ENCODE measurements at regions not wholly inside any gene's neighbourhood (a gene's known extent, or its start where the extent isn't known, plus 50 kb on each side); places are given as distances from the start of the nearest gene placed in this dataset.

DNA sequence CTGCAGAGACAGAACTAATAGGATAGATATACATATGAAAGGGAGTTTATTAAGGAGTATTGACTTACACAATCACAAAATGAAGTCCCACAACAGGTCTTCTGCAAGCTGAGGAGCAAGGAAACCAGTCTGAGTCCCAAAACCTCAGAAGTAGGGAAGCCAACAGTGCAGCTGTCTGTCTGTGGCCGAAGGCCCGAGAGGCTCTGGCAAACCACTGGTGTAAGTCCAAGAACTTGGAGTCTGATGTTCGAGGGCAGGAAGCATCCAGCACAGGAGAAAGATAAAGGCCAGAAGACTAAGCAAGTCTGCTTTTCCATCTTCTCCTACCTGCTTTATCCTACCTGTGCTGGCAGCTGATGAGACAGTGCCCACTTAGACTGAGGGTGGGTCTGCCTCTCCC, 89.6 kb downstream of the MXRA5 start:
- TF ChIP-seq CTCF (conservative IDR thresholded peaks at IDR 0.05) = no peak

More for the DNA sequence above, 89.6 kb downstream of the MXRA5 start:
- no peak overlapping the region for H3K23ac ChIP-seq (ENCODE audit: insufficient read length, low read depth, low read length)
- H3K14ac ChIP-seq (ENCODE audit: insufficient read depth, low read length) = no peak overlapping the region
- H3K27me3 ChIP-seq (ENCODE audit: insufficient read depth, low read length) = no peaks in the 10 kb centered on the region
- Mint-ChIP-seq H3K4me3 (no peak overlapping the region), H3K4me1 (no peaks in the 10 kb centered on the region), H3K9me3 (peaks cover 3% of the 10 kb centered on the region in 2 experiments; a peak in 4 of 5 replicates), H3K27me3 (ENCODE audit: low read depth) (no peaks in the 10 kb centered on the region; the same call in 1 of the 2 replicates), H3K27ac (no peak overlapping the region), H3K36me3 (ENCODE audit: insufficient read depth in 1 of 3, low read depth in 3 of 3) (peaks cover 0 to 4% (median 0%) of the 10 kb centered on the region in 3 experiments; a peak in 1 of 7 replicates)
- H3K4me1 ChIP-seq (ENCODE audit: insufficient read depth, low read length) = no peaks in the 10 kb centered on the region
- no peaks in the 10 kb centered on the region for H3K23me2 ChIP-seq (ENCODE audit: insufficient read length, low read depth, low read length, poor library complexity, severe bottlenecking)
- no peak overlapping the region for H2BK20ac ChIP-seq (ENCODE audit: low read depth, low read length, poor library complexity, severe bottlenecking)
- no peaks in the 10 kb centered on the region for H3K79me1 ChIP-seq (ENCODE audit: insufficient read depth, low read depth, low read length, poor library complexity, severe bottlenecking)
- H2AK5ac ChIP-seq (ENCODE audit: insufficient read length, low read length) = no peak overlapping the region
- no peak overlapping the region for H4K5ac ChIP-seq (ENCODE audit: insufficient read length, low read depth, low read length)
- WGBS (ENCODE audit: extremely low coverage, insufficient read length, low lambda C conversion rate) = no CpG with 5 or more reads among the region's 3 CpGs
- H2BK120ac ChIP-seq (ENCODE audit: low read depth, low read length, poor library complexity, severe bottlenecking) = no peak overlapping the region
- H3K18ac ChIP-seq (ENCODE audit: insufficient read length, low read depth, low read length) = no peak overlapping the region
- no peak overlapping the region for H3T11ph ChIP-seq (ENCODE audit: low read length)
- no peak overlapping the region for H3K27ac ChIP-seq (ENCODE audit: insufficient read length, low read depth, low read length)
- H4K20me1 ChIP-seq (ENCODE audit: control insufficient read depth, insufficient read depth, insufficient read length) = no peaks in the 10 kb centered on the region
- no peak overlapping the region for H2AFZ ChIP-seq (ENCODE audit: low read length)
- no peak overlapping the region for H2BK12ac ChIP-seq (ENCODE audit: insufficient read length, low read depth, low read length)
- H3K9ac ChIP-seq (ENCODE audit: extremely low read depth, insufficient read length, low read length) = no peak overlapping the region
- DNase-seq = no peak
- H2BK15ac ChIP-seq (ENCODE audit: low read depth, low read length) = no peak overlapping the region
- no peak overlapping the region for H2BK5ac ChIP-seq (ENCODE audit: insufficient read length, low read length)
- no peak overlapping the region for H3K56ac ChIP-seq (ENCODE audit: insufficient read length, low read depth, low read length)
- H4K91ac ChIP-seq (ENCODE audit: insufficient read length, low read depth, low read length) = no peak overlapping the region
- H3K4ac ChIP-seq (ENCODE audit: low read depth, low read length) = no peak overlapping the region
- no peak overlapping the region for H4K8ac ChIP-seq (replicated peaks; ENCODE audit: insufficient read length, low read depth, low read length)
- no peaks in the 10 kb centered on the region for H3K9me3 ChIP-seq (ENCODE audit: control insufficient read depth, low read depth, low read length)
- no peaks in the 10 kb centered on the region for H3K79me2 ChIP-seq (ENCODE audit: insufficient read depth, low read length)
- no peak overlapping the region for H3K4me2 ChIP-seq (ENCODE audit: insufficient read depth, insufficient read length, low read length)
